ENCODE measurements at regions not wholly inside any gene's neighbourhood (a gene's known extent, or its start where the extent isn't known, plus 50 kb on each side); places are given as distances from the start of the nearest gene placed in this dataset.

- TF ChIP-seq CTCF (conservative IDR thresholded peaks at IDR 0.05 in 1 of 2, IDR thresholded peaks at IDR 0.05 in 1 of 2; ENCODE audit: extremely low read depth in 1 of 2, insufficient read depth in 1 of 2, low read depth in 1 of 2, low read length in 2 of 2) (no peak), EZH2 (IDR thresholded peaks at IDR 0.05; ENCODE audit: borderline replicate concordance, low read length) (no peak)
Observed at GRCh38 chr14:52189325-52189724, 78.2 kb upstream of the PTGDR start.

Measured in mammary epithelial cell (primary cell).